Activated CD8-positive, alpha-beta T cell treated with anti-CD3 and anti-CD28 coated beads, Interleukin-2, amount 10 ng/mL, durations not matched to agents 7 days and 5 days (primary cell): ENCODE measurements at regions not wholly inside any gene's neighbourhood (a gene's known extent, or its start where the extent isn't known, plus 50 kb on each side); places are given as distances from the start of the nearest gene placed in this dataset.

ENCODE experiments used
- ATAC-seq: fragments of 150-1000 bp; cut with Tn5 transposase; one replicate; pipeline ENCODE4 v1.10.0; 2021; ENCODE audit warnings: moderate library complexity
- CTCF ChIA-PET: fragments of 350-600 bp; sonication (Branson Sonifier 250); formaldehyde crosslinking; loops from one replicate; lab custom pipeline; 2021; ENCODE audit warnings: antibody characterized with exemption; lab: Charles Lee
- POLR2A ChIA-PET: fragments of 350-600 bp; sonication (Branson Sonifier 250); formaldehyde crosslinking; loops from one replicate; lab custom pipeline; 2021; ENCODE audit warnings: antibody characterized with exemption; lab: Charles Lee
- DNase-seq: peaks from one replicate; pipeline ENCODE4 v3.0.0-alpha.2; 2020
- H3K27ac Mint-ChIP-seq: one replicate; pipeline ENCODE4 v1.8.0; 2021; ENCODE audit warnings: mild to moderate bottlenecking, mixed read lengths
- H3K27me3 Mint-ChIP-seq: one replicate; pipeline ENCODE4 v1.8.0; 2021; ENCODE audit warnings: low read depth, mixed read lengths
- H3K36me3 Mint-ChIP-seq: one replicate; pipeline ENCODE4 v1.8.0; 2021; ENCODE audit warnings: low read depth, mixed read lengths
- H3K4me1 Mint-ChIP-seq: one replicate; pipeline ENCODE4 v1.8.0; 2021; ENCODE audit warnings: low read depth, mixed read lengths
- H3K4me3 Mint-ChIP-seq: one replicate; pipeline ENCODE4 v1.8.0; 2021; ENCODE audit warnings: mild to moderate bottlenecking, mixed read lengths
- H3K9me3 Mint-ChIP-seq: one replicate; pipeline ENCODE4 v1.8.0; 2022; ENCODE audit warnings: mixed read lengths; ENCODE audit not compliant: insufficient read depth

DNA sequence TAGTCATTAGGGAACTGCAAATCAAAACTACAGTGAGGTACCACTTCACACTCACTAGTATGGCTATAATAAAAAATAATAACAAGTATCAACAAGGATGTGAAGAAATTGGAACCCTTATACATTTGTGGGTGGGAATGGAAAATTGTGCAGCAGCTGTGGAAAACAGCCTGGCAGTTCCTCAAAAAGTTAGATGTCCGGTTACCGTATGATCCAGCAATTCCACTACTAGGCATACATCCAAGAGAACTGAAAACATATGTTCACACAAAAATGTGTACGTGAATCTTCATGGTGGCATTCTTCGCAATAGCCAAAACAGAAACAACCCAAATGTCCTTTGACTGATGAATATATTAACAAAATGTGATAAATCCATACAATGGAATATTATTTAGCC, 187.9 kb upstream of the LYSMD4 start:
- no peaks in the 10 kb centered on the region for H3K9me3 Mint-ChIP-seq
- H3K36me3 Mint-ChIP-seq: no peaks in the 10 kb centered on the region
- POLR2A ChIA-PET: no interaction called here
- H3K4me3 Mint-ChIP-seq: no peak overlapping the region
- no peak overlapping the region for H3K27ac Mint-ChIP-seq
- peaks cover 38% of the 10 kb centered on the region for H3K27me3 Mint-ChIP-seq
- H3K4me1 Mint-ChIP-seq: peaks cover 5% of the 10 kb centered on the region
- ATAC-seq (no peak), DNase-seq (no peak)
- CTCF ChIA-PET: no interaction called here

DNA sequence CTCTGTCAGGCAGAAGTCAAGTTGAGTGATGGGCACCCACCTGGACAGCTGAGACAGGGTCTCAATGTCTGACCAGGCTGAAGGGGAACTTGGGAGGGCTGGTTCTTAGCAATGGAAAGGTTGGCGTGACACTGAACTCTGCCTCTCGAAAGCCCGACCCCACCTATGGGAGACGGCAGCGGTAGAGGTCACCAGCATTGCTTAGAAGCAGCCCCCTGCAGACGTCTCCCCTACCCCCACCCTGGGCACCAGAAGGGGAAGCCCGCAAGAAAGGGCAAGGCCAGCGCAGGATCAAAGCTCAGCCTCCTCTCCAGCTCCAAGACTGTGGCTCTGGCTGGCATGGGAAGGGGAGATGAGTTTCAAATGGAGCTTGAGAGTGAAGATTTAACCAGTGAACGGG, 184.8 kb upstream of the LYSMD4 start:
- ChIA-PET POLR2A (no interaction called here), CTCF (no interaction called here)
- H3K4me3 Mint-ChIP-seq: no peak overlapping the region
- H3K9me3 Mint-ChIP-seq: no peaks in the 10 kb centered on the region
- no peaks in the 10 kb centered on the region for H3K4me1 Mint-ChIP-seq
- no peaks in the 10 kb centered on the region for H3K36me3 Mint-ChIP-seq
- DNase-seq (no peak), ATAC-seq (no peak)
- peaks cover 20% of the 10 kb centered on the region for H3K27me3 Mint-ChIP-seq
- no peak overlapping the region for H3K27ac Mint-ChIP-seq

DNA sequence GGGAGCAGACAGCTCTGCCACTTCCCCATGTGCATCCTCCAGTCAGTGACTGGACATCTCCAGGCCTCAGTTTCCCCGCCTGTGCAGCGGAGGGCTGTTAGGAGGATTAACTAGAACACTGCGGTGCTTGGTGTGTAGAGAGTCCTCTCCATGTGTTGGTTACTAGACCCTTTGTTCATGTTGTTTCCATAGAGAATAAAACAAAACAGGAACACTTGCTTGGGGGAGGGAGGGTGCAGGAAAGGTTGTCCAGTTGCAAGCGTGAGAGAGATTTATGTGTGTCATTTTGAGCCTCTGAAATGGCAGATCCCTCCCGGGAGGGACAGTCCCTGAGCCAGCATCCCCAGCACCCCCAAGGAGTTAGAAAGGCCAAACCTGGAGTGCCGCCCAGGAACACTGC, 184.0 kb upstream of the LYSMD4 start:
- Mint-ChIP-seq H3K9me3 (no peaks in the 10 kb centered on the region), H3K27me3 (peaks cover 16% of the 10 kb centered on the region), H3K4me1 (no peaks in the 10 kb centered on the region), H3K4me3 (no peak overlapping the region), H3K36me3 (no peaks in the 10 kb centered on the region), H3K27ac (no peak overlapping the region)
- POLR2A ChIA-PET: no interaction called here
- no peak for DNase-seq
- CTCF ChIA-PET: no interaction called here
- ATAC-seq: no peak

DNA sequence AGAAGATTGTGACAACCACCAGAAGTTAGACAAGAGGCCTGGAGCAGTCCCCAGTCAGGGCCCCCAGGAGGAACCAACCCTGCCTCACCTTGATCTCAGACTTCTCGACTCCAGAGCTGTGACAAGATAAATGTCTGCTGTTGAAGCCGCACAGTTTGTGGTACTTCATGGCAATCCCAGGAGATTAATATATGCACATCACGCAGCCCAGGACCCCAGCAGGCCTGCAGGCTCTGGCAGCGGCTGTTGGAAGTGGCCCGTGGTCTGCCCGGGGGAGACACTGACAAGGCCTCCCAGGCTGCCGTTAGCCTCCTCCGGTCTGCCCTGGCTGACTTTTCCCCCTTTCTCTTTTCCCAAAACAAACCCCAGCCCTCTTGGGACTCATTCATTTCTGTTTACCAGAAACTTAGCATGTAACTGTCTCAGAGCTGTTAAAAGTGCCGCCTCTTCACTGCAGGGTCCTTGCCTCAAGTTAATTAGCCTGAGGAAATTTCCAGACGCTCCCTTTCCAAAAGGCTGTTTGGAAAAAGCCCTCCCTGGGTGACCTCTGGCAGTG, 183.5 kb upstream of the LYSMD4 start:
- Mint-ChIP-seq H3K9me3 (no peaks in the 10 kb centered on the region), H3K36me3 (no peaks in the 10 kb centered on the region), H3K4me1 (no peaks in the 10 kb centered on the region), H3K4me3 (no peak overlapping the region), H3K27ac (no peak overlapping the region), H3K27me3 (peaks cover 13% of the 10 kb centered on the region)
- CTCF ChIA-PET: no interaction called here
- ATAC-seq: no peak
- POLR2A ChIA-PET: no interaction called here
- DNase-seq: no peak

DNA sequence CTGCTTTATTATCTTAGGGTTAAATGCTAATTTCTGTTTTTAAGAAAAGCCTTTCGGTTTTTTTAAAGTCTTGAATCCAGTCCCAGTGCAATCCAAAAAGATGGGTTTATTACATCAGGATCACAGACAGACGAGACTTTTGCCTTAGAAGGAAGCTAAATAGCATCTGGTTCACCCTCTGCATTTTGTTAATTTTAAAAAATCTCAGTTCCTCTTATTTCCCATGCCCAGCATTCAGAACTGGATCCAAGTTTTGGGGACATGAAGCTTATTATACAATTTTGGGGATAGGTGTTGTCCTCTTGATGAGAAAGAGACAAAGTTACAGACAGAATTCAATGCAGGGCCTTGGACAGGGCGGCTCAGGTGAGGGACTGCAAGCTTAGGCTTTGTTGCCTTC, 181.5 kb upstream of the LYSMD4 start:
- ATAC-seq (no peak), DNase-seq (no peak)
- ChIA-PET POLR2A (no interaction called here), CTCF (no interaction called here)
- no peaks in the 10 kb centered on the region for H3K36me3 Mint-ChIP-seq
- H3K4me3 Mint-ChIP-seq: no peak overlapping the region
- no peaks in the 10 kb centered on the region for H3K9me3 Mint-ChIP-seq
- no peak overlapping the region for H3K27ac Mint-ChIP-seq
- no peaks in the 10 kb centered on the region for H3K4me1 Mint-ChIP-seq
- H3K27me3 Mint-ChIP-seq: peaks cover 3% of the 10 kb centered on the region

DNA sequence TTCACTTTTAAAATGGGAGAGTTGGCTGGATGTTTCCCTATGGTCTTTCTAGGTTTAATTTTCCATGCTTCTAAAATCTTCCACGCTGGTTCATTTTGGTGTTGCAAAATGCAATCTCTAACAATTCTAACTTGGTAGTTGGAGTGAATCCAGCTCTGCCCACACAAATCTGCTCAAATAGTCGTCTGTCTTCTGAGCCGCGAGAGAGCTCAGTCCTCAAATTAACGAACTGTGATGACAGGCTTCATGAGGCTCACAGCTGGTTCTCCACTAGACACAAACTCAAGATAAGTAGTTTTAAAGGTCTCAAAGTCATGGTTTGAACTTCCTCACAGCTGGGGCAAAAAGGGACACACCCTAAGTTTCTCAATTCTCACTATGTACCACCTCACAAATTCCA, 178.6 kb upstream of the LYSMD4 start:
- Mint-ChIP-seq H3K27ac (no peak overlapping the region), H3K4me3 (no peak overlapping the region), H3K27me3 (no peaks in the 10 kb centered on the region), H3K4me1 (no peaks in the 10 kb centered on the region), H3K9me3 (no peaks in the 10 kb centered on the region), H3K36me3 (no peaks in the 10 kb centered on the region)
- ATAC-seq: no peak
- DNase-seq: no peak
- ChIA-PET POLR2A (no interaction called here), CTCF (interaction anchor here (1.1 to 1.9 kb wide), 3 partner anchors 11 to 439 kb away, joined by 3 to 6 read pairs (median 5); no protein-coding TSS in a partner anchor)

DNA sequence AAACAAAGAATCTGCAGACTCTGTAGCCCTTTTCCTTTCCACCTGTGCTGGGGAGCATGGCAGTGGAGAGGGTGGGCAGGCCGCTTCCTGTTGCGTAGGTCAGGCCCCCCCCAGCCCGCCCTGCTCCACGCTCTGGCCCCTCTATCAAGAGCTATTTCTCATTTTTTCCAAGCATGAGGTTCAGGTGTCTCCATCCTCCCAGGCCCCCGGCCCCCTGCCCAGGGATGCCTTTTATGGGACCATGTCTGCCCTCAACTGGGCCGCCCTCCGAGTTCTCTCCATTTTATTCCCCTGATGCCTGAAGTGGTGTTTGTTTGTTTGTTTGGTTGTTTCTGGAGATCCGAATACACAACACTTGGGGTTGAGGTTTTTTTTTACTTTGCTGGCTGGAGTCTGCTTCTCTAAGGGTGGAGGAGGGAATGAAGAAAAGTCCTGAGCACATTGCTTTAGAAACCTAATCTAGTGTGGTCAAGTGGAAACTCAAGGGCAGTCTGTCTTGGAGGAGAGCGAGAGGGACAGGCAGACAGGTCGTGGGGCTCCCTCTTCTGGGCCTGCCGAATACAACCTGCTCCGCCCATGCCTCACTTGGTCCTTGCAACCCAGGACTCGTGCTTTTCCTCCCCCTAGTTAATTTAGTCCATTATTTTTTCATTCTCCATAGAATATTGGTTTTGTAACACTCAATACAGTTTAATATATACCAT, 176.5 kb upstream of the LYSMD4 start:
- ChIA-PET POLR2A (no interaction called here), CTCF (no interaction called here)
- no peaks in the 10 kb centered on the region for H3K36me3 Mint-ChIP-seq
- ATAC-seq (no peak), DNase-seq (no peak)
- H3K27me3 Mint-ChIP-seq: no peaks in the 10 kb centered on the region
- H3K9me3 Mint-ChIP-seq: no peaks in the 10 kb centered on the region
- no peak overlapping the region for H3K27ac Mint-ChIP-seq
- H3K4me3 Mint-ChIP-seq: no peak overlapping the region
- no peaks in the 10 kb centered on the region for H3K4me1 Mint-ChIP-seq

DNA sequence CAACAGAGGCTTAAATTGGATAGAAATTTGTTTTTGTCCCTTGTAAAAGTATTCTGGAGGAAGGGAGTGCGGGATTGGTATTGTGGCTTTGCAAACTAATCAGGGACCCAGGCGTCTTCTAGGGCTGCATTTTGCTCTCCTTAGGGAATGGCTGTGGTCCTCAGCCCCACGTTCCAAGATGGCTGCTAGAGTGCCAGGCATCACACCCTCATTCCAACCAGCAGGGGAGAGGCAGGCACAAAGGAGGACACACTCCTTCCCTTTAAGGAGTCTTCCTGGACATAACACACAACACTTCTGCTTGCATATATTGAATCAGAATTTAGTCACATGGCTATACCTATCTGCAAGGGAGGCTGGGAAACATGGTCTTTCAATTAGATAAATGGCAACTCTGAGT, 174.5 kb upstream of the LYSMD4 start:
- H3K4me3 Mint-ChIP-seq: no peak overlapping the region
- H3K27me3 Mint-ChIP-seq: no peaks in the 10 kb centered on the region
- H3K36me3 Mint-ChIP-seq: no peaks in the 10 kb centered on the region
- POLR2A ChIA-PET: no interaction called here
- ATAC-seq (no peak), DNase-seq (no peak)
- no peaks in the 10 kb centered on the region for H3K4me1 Mint-ChIP-seq
- H3K9me3 Mint-ChIP-seq: no peaks in the 10 kb centered on the region
- H3K27ac Mint-ChIP-seq: no peak overlapping the region
- CTCF ChIA-PET: no interaction called here

DNA sequence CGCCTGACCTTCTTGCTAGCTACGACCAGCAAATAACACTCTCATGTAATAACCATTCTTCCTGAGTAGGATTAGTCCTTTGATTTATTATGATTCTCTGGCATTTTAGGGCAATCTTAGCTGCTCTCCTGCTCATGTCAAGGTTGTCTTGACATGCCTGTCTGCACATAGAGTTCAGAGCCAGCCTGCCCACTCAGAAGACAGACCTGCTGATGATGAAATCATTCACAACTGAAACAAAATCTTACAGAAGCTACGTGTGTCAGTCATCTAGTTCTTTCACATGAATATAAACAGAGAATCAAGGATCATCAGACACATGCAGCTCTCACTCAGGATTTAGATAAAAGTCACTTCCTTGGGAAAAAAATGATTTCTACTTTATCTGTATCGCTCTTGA, 173.6 kb upstream of the LYSMD4 start:
- Mint-ChIP-seq H3K4me1 (no peaks in the 10 kb centered on the region), H3K9me3 (no peaks in the 10 kb centered on the region), H3K27ac (no peak overlapping the region), H3K27me3 (no peaks in the 10 kb centered on the region), H3K4me3 (no peak overlapping the region), H3K36me3 (no peaks in the 10 kb centered on the region)
- no peak for ATAC-seq
- CTCF ChIA-PET: no interaction called here
- DNase-seq: no peak
- POLR2A ChIA-PET: no interaction called here

DNA sequence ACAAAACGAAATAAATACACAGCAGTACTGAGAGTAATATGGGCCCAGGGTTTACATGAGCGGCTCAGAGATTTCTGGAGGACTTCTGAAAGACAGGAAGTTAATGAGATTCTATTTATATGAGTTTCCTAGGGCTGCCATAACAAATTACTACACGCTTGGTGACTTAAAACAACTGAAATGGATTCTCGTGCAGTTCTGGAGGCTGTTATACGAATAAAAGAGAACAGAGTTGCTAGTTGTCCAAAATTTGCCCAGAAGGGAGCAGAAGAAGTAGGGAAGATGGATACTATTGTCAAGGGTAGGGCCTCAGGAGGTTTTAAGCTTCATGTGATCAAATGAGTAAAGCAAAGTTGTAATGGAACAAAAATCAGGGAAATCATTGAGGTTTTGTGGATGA, 173.1 kb upstream of the LYSMD4 start:
- H3K4me3 Mint-ChIP-seq: no peak overlapping the region
- POLR2A ChIA-PET: no interaction called here
- no peak for ATAC-seq
- CTCF ChIA-PET: no interaction called here
- no peaks in the 10 kb centered on the region for H3K27me3 Mint-ChIP-seq
- H3K27ac Mint-ChIP-seq: no peak overlapping the region
- no peak for DNase-seq
- no peaks in the 10 kb centered on the region for H3K36me3 Mint-ChIP-seq
- H3K4me1 Mint-ChIP-seq: no peaks in the 10 kb centered on the region
- no peaks in the 10 kb centered on the region for H3K9me3 Mint-ChIP-seq

DNA sequence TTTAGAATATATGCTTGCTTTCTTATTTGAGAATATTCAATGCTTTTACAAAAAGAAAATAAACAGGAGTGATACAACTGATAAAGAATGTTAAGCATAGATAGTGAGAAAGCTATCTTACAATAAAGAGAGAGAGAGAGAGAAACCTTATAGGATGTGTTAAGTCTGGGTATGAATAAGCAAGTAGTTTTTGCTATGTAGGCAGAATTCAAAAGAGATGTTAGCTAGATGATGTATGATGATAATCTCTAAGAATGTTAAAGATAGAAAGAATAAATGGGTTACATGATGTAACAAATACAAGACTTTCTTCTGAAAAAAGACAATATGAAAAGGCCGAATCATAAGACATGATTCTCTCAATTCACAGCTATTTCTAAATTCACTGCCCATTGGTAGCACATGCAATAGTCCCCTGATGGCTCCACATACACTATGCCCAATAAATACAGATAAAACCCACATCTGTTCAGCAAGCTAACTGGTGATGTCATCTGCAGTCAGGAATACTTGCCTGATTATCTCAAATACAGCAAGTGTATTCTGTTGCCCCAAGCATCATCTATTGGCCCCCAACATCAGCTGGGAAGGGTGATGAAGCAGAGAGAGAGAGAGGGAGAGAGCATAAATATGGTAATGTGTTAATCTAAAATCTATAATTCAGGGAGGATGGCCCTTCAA, 169.2 kb upstream of the LYSMD4 start:
- Mint-ChIP-seq H3K4me1 (no peaks in the 10 kb centered on the region), H3K36me3 (no peaks in the 10 kb centered on the region), H3K9me3 (no peaks in the 10 kb centered on the region), H3K4me3 (no peak overlapping the region), H3K27ac (no peak overlapping the region), H3K27me3 (no peaks in the 10 kb centered on the region)
- ChIA-PET CTCF (no interaction called here), POLR2A (no interaction called here)
- DNase-seq (no peak), ATAC-seq (no peak)

DNA sequence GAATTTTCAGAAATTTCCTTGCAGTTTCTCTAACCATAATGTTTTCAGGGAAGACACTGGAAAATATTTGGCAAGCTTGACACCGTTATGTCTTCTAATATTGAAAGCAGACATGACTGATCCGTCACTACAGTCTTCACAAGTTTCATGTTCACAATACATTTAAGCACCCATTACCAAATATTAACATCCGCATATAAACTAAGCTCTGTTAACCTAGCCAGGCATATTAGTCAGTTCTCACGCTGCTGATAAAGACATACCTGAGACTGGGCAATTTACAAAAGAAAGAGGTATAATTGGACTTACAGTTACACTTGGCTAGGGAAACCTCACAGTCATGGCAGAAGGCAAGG, 162.7 kb upstream of the LYSMD4 start:
- H3K9me3 Mint-ChIP-seq: no peaks in the 10 kb centered on the region
- H3K27ac Mint-ChIP-seq: no peak overlapping the region
- H3K4me1 Mint-ChIP-seq: no peaks in the 10 kb centered on the region
- H3K27me3 Mint-ChIP-seq: no peaks in the 10 kb centered on the region
- no peak overlapping the region for H3K4me3 Mint-ChIP-seq
- peaks cover 2% of the 10 kb centered on the region for H3K36me3 Mint-ChIP-seq
- DNase-seq (no peak), ATAC-seq (no peak)
- ChIA-PET POLR2A (no interaction called here), CTCF (no interaction called here)
